Suprapubic skin (tissue), 3 donors: ENCODE measurements at regions not wholly inside any gene's neighbourhood (a gene's known extent, or its start where the extent isn't known, plus 50 kb on each side); places are given as distances from the start of the nearest gene placed in this dataset.

Experiments
- CTCF ChIP-seq, 2 donors: fragments of 200-600 bp in 1 of 2; fragments of 450-650 bp in 1 of 2; sonication (generic) in 1 of 2; IDR thresholded peaks; one replicate each; pipeline ENCODE4 v1.5.1; 2016 to 2019; ENCODE audit warnings: antibody characterized with exemption in 2 of 2, mild to moderate bottlenecking in 1 of 2, moderate library complexity in 1 of 2
- POLR2A ChIP-seq, 2 donors: fragments of 450-650 bp; IDR thresholded peaks; one replicate each; pipeline ENCODE4 v1.6.1; 2017; ENCODE audit warnings: antibody characterized with exemption in 2 of 2, mild to moderate bottlenecking in 2 of 2, moderate library complexity in 2 of 2

DNA sequence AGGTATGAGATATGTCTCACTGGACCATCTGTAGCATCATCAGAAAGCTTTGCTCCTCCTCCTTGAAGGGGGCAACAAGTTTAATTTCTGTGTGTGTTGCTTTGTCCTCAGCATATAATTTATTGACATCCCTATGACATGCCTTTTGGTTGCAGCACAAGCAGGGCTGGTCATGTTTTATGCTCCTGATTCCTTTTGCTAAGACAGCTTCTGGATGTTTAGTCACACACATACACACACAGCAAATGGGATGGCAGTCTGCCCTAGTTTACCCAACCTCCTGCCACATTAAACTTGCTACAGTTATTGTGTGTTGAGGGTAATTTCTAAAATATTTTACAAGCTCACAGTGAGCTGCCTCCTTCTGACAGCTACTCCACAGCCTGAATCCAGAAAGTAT, 217.9 kb upstream of the RXFP2 start:
- TF ChIP-seq POLR2A (IDR thresholded peaks at IDR 0.05) = no peak
- TF ChIP-seq CTCF (IDR thresholded peaks at IDR 0.05) = no peak
